Midbrain (tissue), 1 donor: ENCODE measurements at regions not wholly inside any gene's neighbourhood (a gene's known extent, or its start where the extent isn't known, plus 50 kb on each side); places are given as distances from the start of the nearest gene placed in this dataset.

Experiments
- DNase-seq: peaks from one replicate; lab custom pipeline; 2025; lab: John Stamatoyannopoulos, UW

GRCh38 chr1:37277366-37277765 is 197.0 kb upstream of the ZC3H12A start:
- no peak for DNase-seq

DNA sequence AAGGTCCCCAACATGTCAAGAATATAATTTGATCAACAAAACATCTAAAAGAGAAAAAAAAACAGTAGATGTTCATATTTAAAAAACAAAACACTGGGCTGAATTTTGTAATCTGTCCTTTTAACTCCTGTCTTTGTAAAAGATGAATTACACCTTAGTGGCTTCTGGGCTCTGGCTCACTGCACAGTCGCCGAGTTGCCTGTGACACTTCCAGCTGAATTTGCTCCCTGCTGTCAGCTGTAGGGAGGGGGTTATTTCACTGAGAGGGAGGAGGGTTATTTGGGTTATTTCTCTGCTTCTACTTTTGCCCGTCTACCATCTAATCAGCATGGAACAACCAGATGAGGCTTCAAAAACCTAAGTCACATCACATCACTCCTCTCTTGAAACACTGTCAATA is 193.0 kb upstream of the ZC3H12A start:
- no peak for DNase-seq

- no peak for DNase-seq
These were observed 191.6 kb upstream of the ZC3H12A start for GRCh38 chr1:37282764-37283163.

DNA sequence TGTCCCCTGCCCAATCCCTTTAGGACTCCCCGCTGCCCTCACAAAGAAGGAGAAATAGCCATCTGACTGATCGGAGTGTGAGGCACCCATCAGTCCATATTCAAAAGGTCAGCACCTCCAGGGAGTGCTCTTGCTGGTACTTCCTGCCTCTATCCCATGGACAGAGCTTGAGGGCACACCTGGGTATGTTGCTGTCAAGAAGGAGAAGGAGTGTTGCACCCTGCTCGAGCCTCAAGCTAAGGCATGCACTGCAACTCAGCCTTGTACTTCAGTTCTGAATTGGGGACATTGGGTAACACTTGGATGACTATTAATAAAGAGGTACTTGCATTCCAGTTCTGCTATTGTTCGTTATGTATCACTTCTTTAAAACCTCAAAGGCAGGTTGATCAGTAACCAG is 190.3 kb upstream of the ZC3H12A start:
- DNase-seq = no peak

DNA sequence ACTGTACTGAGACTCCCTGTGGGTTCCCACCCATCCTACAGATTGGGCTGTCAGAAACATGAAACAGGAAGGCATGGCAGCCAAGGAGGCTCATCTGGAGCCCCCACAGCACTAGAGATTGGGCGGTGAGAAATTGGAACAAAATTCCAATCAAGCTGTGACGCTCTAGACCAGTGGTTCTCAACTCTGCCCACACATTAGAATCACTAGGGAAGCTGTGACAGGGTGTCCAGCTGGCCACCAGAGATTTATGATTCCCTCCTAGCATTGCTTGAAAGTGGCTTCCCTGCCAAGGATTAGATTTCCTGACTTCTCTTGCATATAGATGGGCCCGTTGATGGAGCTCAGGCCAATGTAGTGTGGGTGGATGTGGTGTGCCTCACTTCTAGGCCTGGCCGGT is 187.5 kb upstream of the ZC3H12A start:
- DNase-seq = no peak

GRCh38 chr1:37288900-37289299 is 185.5 kb upstream of the ZC3H12A start:
- no peak for DNase-seq

GRCh38 chr1:37290718-37291117 is 183.7 kb upstream of the ZC3H12A start:
- no peak for DNase-seq

GRCh38 chr1:37292789-37293188 is 181.6 kb upstream of the ZC3H12A start:
- no peak for DNase-seq

DNA sequence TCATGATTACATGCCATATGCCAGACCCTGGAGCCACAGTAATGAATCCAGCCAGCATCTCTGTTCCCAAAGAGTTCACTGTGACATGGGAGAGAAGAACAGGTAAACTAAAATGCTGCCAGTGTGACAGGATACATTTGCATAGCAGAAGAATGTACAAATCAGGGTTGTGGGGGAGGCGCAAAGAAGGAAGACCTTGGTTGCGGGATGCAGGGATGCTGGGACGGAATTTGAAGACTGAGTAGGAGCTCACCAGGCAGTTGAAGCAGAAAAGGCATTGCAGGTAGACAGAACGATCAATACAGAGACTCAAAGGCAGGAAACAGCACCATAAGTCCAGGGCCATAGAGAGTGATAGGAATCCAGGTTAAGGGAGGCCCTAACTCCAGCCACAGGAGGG is 180.3 kb upstream of the ZC3H12A start:
- DNase-seq = no peak

DNA sequence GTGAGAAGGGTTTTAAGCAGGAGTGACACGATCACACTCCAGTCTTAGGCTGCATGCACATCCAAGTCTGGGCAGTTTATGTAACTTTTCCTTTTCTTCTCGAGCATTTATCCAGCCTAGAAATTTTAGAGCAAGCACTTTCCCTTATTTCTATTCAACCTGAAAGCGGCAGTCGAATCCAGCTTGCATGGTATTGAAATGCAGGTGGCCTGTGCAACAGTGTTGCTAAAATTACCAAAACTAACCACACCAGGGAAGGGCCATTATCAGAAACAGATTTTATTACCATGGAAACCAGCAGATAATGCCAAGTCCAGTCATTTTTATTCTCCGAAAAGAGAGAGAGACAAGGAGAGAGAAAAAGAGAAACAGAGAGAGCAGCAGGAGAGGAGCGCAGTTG is 179.9 kb upstream of the ZC3H12A start:
- no peak for DNase-seq

DNA sequence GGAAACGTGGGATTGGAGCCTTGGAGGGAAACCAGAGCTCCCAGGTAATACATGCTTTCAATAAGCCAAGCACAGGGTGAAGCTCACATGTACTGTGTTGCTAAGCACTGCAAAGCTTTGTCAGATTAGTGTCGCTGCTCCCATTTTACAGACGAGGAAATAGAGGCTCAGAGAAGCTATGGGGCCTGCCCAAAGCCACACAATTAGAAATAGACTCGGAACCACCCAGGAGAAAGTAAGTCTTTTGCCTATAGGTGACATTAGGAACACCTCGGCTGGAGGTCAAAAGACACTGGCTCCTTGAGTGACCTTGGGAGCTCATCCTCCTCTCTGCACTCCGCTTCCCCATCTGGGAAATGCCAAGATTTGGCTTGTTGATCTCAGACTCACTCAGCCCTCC is 175.6 kb upstream of the ZC3H12A start:
- DNase-seq = no peak

GRCh38 chr1:37299216-37299615 is 175.2 kb upstream of the ZC3H12A start:
- no peak for DNase-seq

DNA sequence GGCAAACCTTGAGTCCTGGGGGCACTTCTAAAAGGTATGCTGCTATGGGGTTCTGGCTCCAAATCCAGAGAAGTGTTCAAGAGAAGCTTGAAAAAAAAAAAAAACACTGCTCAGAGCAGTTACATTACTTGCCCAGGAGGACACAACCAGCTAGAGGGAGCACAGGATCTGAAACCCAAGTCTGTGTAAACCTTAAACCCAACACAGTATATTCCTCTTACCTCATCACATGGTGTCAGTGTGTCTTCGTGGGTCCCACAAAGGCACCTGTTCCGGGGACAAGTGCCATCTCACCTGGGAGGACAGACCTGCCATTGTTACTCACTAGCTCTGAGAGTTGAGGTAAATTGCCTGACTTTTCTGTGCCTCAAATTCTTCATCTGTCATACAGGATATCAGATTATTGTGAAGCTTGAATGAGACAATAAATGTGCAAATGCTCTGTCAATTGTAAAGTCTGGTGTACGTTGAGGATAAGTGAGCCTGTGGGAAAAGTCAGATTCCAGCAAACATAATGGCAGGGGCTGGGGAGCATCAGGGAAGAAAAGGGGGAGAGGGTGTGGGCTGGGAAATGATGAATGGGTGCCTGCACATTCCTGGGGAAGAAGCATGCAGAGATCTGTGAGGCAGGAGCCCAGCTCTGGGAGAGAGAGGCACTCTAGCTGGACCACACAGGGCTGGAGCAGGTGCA is 170.4 kb upstream of the ZC3H12A start:
- DNase-seq = no peak

DNA sequence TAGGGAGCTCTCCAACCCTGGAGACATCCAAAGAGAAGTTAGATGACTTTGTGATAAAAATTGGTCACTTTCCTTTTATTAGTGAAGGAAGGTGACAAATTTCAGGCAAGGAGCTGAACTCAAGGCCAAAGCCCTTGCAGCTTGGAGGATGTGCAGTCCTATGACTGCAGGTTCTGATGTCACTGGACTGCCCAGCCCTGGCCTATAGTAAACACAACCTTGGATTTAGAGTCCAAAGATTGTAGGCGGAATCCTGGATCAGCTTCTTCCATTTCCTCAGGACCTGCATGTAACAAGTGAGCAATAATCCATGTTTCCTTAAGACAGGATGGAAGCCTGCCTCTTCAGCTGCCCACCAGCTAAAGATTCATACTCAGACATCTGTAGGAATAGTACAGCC is 169.3 kb upstream of the ZC3H12A start:
- DNase-seq = no peak

GRCh38 chr1:37305841-37306240 is 168.5 kb upstream of the ZC3H12A start:
- no peak for DNase-seq

DNA sequence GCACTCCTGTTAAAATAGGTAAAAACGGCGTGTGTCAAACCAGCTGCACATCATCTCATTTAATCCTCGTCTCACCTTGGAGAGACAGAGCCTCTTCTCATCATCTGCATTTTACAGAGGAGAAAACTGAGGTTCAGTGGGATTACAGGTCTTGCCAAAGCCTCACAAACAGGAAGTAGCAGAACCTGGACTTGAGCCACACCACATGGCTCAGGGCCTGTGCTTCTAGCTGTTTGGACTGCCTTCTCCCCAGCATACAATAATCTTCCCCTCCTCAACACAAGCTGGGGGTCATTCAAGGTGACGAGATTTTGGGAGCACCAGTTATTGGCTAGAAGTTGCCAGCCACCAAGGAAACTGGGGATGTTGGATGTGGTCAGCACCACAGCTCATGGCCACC is 167.9 kb upstream of the ZC3H12A start:
- DNase-seq = no peak

DNA sequence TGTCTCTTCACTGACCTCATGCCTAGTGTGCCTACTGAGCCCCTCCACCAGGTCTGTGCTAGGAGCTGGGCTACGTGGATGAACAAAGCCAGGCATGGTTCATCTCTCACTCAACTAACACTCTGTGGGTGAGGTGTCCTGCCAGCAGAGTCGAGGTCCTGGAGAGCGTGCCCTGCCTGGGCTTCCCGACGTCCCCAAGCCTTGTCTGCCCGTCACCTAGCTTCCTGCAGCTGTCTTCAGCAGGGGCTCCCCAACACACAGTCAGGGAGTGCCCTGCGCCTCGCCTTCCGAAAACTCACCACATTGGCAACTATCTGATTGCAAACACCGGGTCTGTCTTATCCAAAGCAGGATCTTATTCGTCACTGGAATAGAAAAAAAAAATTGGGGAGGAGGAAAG is 167.5 kb upstream of the ZC3H12A start:
- no peak for DNase-seq

DNA sequence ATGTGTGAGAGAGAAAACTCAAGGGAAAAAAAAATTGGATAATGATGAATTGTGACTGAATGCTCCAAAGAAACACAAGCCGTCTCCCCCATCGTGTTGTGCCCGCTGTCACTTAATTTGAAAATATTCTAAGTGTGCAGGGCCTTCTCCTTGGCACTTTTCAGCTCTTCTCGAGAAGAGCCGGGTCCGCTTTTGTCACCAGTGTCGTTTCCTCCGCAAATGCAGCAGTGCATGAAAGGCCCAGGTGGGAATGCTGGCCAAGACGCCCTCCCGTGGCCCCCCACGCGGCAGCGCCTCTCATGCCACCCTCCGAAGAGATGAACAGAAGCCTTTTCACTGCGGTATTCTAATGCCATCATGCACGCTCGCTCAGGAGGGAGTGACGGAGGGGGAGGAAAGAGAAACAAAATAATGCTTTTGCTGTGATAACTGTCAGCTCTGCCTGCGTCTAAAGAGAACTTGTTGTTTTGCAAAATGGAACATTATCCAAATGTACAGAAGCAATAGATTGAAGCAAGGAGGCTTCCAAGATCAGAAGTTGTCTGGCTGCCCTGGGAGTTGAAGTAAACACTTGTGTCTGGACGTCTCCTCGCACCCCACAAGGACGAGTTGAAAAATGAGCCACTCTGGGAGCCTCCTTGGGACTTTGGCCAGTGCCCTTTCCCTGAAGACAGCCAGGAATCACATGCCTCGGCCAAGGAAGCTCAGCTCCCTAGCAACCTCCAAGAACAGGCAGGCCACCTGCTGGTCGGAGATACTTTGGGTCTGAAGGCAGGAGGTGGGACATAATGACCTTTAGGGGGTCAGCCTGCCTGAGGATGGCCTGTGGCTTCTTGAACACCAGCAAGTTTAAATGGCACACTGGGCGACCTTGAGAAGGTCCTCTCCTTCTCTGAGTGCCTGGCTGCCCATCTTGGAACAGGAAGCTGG is 166.1 kb upstream of the ZC3H12A start:
- peak; percentile 70 for DNase-seq

- no peak for DNase-seq
These were observed 164.8 kb upstream of the ZC3H12A start for GRCh38 chr1:37309574-37309973.

DNA sequence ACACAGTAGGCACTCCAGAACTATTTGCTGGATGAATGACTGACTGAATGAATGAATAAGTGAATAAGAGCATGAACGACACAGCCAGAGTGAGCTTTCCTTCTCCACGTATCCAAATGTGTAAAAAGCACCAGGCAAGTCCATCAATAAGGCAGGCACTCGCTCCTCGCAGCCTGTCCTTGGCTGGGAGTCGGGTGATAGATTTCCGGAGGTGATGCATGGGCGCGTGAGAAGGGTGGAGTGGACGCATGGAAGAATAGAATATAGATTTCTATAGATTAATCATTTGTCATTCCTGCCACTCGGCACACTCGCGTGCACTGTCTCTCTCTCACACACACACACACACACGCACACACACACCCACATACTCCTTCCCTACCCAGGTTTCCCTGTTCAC is 164.3 kb upstream of the ZC3H12A start:
- no peak for DNase-seq

DNA sequence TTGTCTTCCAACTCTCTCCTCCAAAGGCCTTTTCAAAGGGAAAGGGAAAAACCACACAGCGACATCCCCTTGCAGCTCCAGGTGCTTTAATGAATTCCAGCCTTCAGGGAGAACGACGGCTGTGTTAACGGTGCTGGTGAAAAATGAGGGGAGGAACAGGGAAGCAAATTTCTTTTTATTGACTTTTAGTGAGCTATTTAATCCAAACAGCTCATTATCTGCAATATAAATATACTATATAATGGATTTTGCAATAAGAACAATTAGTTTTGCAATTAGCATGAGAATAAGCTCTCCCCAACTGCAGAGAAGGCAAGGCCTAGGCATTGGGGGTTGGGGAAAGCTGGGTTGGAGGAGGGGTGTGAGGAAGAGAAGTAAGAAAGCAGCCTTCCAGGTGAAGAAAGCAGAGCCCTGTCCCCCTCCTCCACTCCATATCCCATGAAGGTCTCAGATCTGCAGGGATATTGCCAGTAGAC is 159.0 kb upstream of the ZC3H12A start:
- DNase-seq = no peak

GRCh38 chr1:37317870-37318467 is 156.4 kb upstream of the ZC3H12A start:
- no peak for DNase-seq

- no peak for DNase-seq
These were observed 155.9 kb upstream of the ZC3H12A start for GRCh38 chr1:37318490-37318889.
